Testis (tissue), 2 donors: ENCODE measurements at regions not wholly inside any gene's neighbourhood (a gene's known extent, or its start where the extent isn't known, plus 50 kb on each side); places are given as distances from the start of the nearest gene placed in this dataset.
"Not testable (repeated sequence)": the region's sequence is repeated elsewhere in the genome, so short reads cannot be mapped to it uniquely, and the experiment has no call there.

Source experiments
- DNase-seq: peaks from one replicate; pipeline ENCODE4 v3.0.0-alpha.2; 2019
- H3K27ac ChIP-seq, 2 donors: fragments of 200-600 bp; sonication (generic); one replicate each; pipeline ENCODE4 v1.5.1; 2019
- H3K27me3 ChIP-seq: fragments of 200-600 bp; sonication (generic); one replicate; pipeline ENCODE4 v1.5.1; 2019
- H3K36me3 ChIP-seq: fragments of 200-600 bp; sonication (generic); one replicate; pipeline ENCODE4 v1.5.1; 2017; ENCODE audit warnings: low read depth; ENCODE audit errors: missing control alignments
- H3K4me1 ChIP-seq: fragments of 200-600 bp; sonication (generic); one replicate; pipeline ENCODE4 v1.5.1; 2019
- H3K4me3 ChIP-seq, 2 donors: fragments of 200-600 bp; sonication (generic); one replicate each; pipeline ENCODE4 v1.5.1; 2017 to 2019
- H3K9me3 ChIP-seq: fragments of 200-600 bp; sonication (generic); one replicate; pipeline ENCODE4 v1.5.1; 2017
- CTCF ChIP-seq, 3 experiments: fragments of 450-650 bp in 2 of 3; fragments of 200-600 bp in 1 of 3; sonication (generic) in 1 of 3; IDR thresholded peaks; one replicate each; pipeline ENCODE4 v1.5.1; 2016 to 2019; ENCODE audit warnings: antibody characterized with exemption in 3 of 3, mild to moderate bottlenecking in 2 of 3, moderate library complexity in 1 of 3
- POLR2A ChIP-seq: fragments of 450-650 bp; IDR thresholded peaks from one replicate; pipeline ENCODE4 v1.6.1; 2017; ENCODE audit warnings: antibody characterized with exemption, mild to moderate bottlenecking, moderate library complexity
- WGBS, 2 donors: methylation state at CpG; one replicate each; pipeline ENCODE4 v1.1.5; 2018; 5-methylcytosine and 5-hydroxymethylcytosine counted together
- intact Hi-C: fragments of 100-400 bp; cut with DNase I; formaldehyde crosslinking; loops from one replicate; pipeline ENCODE4 v1.15.1; 2023; ENCODE audit warnings: low total_unique reads

- H3K27ac ChIP-seq, result no peak overlapping the region
- no peak overlapping the region for H3K4me3 ChIP-seq
- no peak for DNase-seq
- no peak for TF ChIP-seq CTCF (IDR thresholded peaks at IDR 0.05)
- no peak for TF ChIP-seq POLR2A
- H3K9me3 ChIP-seq, result no peaks in the 10 kb centered on the region
- no peaks in the 10 kb centered on the region for H3K27me3 ChIP-seq
- H3K36me3 ChIP-seq, result no peaks in the 10 kb centered on the region
- intact Hi-C loops, result no loop called here
- WGBS, 2 donors, result 74 to 80% methylated on average over 1 to 4 of the region's 6 CpGs
- H3K4me1 ChIP-seq, result no peaks in the 10 kb centered on the region
These were observed 239.1 kb downstream of the CHM start for GRCh38 chrX:85808217-85808616.

DNA sequence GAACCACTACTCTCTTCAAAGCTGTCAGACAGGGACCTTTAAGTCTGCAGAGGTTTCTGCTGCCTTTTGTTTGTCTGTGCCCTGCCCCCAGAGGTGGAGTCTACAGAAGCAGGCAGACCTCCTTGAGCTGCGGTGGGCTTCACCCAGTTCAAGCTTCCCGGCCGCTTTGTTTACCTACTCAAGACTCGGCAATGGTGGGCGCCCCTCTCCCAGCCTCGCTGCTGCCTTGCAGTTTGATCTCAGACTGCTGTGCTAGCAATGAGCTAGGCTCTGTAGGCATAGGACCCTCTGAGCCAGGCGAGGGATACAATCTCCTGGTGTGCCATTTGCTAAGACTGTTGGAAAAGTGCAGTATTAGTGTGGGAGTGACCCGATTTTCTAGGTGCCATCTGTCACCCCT lies 275.0 kb downstream of the CHM start:
- DNase-seq, H3K9me3 ChIP-seq, H3K27ac ChIP-seq, intact Hi-C loops, H3K4me3 ChIP-seq, H3K4me1 ChIP-seq, H3K27me3 ChIP-seq, H3K36me3 ChIP-seq: not testable (repeated sequence)
- WGBS, 2 donors, result 84% methylated on average over 8 of the region's 8 CpGs; no CpG with 5 or more reads in 1 of the 2 donors

DNA sequence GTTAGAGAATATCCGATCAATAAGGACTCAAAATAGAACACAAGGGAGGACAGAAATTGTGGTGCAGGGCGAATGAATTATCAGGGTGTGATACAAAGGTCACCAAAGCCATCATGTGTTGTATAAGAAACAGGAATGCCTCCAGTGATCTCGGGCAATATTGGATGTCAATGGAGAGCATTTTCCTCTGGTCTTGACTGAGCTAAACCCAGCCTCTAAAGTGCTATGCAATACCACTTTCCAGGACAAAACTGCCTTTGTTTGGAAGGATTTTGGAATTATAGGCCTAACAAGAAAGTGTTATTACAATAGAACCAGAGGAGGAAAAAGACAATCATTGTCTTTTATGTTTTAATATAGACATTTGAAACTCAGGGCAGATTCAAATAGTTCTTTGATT lies 281.7 kb downstream of the CHM start:
- no peak for TF ChIP-seq CTCF (IDR thresholded peaks at IDR 0.05)
- no peak for TF ChIP-seq POLR2A
- H3K36me3 ChIP-seq, result no peaks in the 10 kb centered on the region
- H3K4me1 ChIP-seq, result no peaks in the 10 kb centered on the region
- no peaks in the 10 kb centered on the region for H3K9me3 ChIP-seq
- no peak overlapping the region for H3K4me3 ChIP-seq
- DNase-seq, result no peak
- 40 to 60% methylated on average over 3 of the region's 3 CpGs for WGBS, 2 donors
- intact Hi-C loops, result no loop called here
- H3K27ac ChIP-seq, result no peak overlapping the region
- no peaks in the 10 kb centered on the region for H3K27me3 ChIP-seq

GRCh38 chrX:85723025-85723424 lies 324.3 kb downstream of the CHM start:
- H3K4me1 ChIP-seq, H3K9me3 ChIP-seq, H3K4me3 ChIP-seq, DNase-seq, H3K27me3 ChIP-seq, H3K36me3 ChIP-seq, H3K27ac ChIP-seq, intact Hi-C loops: not testable (repeated sequence)
- 80 to 90% methylated on average over 1 of the region's 2 CpGs for WGBS, 2 donors

DNA sequence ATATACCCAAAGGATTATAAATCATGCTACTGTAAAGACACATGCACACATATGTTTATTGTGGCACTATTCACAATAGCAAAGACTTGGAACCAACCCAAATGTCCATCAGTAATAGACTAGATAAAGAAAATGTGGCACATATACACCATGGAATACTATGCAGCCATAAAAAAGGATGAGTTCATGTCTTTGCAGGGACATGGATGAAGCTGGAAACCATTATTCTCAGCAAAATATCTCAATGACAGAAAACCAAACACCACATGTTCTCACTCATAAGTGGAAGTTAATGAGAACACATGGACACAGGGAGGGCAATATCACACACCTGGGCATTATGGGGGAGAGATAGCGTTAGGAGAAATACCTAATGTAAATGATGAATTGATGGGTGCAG lies 323.8 kb upstream of the POF1B start:
- intact Hi-C loops, H3K27ac ChIP-seq, H3K27me3 ChIP-seq, H3K9me3 ChIP-seq, H3K4me1 ChIP-seq, H3K4me3 ChIP-seq, H3K36me3 ChIP-seq, DNase-seq: not testable (repeated sequence)
- 57 to 71% methylated on average over 1 of the region's 1 CpG for WGBS, 2 donors

- 46% methylated on average over 4 of the region's 5 CpGs; no CpG with 5 or more reads in 1 of the 2 donors for WGBS, 2 donors
- intact Hi-C loops, result no loop called here
- Histone ChIP-seq H3K27me3 (no peaks in the 10 kb centered on the region), H3K4me1 (no peaks in the 10 kb centered on the region), H3K36me3 (no peaks in the 10 kb centered on the region), H3K27ac (no peak overlapping the region), H3K9me3 (no peaks in the 10 kb centered on the region), H3K4me3 (no peak overlapping the region)
- TF ChIP-seq CTCF (IDR thresholded peaks at IDR 0.05), result no peak
- no peak for TF ChIP-seq POLR2A
- DNase-seq, result no peak
These were observed 319.5 kb upstream of the POF1B start for GRCh38 chrX:85698921-85699320.
